NCI-H2227 (cell line): ENCODE measurements at regions not wholly inside any gene's neighbourhood (a gene's known extent, or its start where the extent isn't known, plus 50 kb on each side); places are given as distances from the start of the nearest gene placed in this dataset.

ENCODE experiments used
- DNase-seq: peaks from one replicate; lab custom pipeline; 2025; ENCODE audit not compliant: unreplicated experiment; lab: John Stamatoyannopoulos, UW

- no peak for DNase-seq
These were observed 1387.0 kb upstream of the TENM4 start for GRCh38 chr11:80827781-80828180.

- DNase-seq, result no peak
These were observed 1386.0 kb upstream of the TENM4 start for GRCh38 chr11:80826808-80827207.

GRCh38 chr11:80822308-80822707, 1381.5 kb upstream of the TENM4 start:
- no peak for DNase-seq

- DNase-seq, result no peak
These were observed 1378.4 kb upstream of the TENM4 start for GRCh38 chr11:80819271-80819670.

GRCh38 chr11:80816966-80817365, 1376.1 kb upstream of the TENM4 start:
- no peak for DNase-seq

GRCh38 chr11:80816454-80816847, 1375.6 kb upstream of the TENM4 start:
- no peak for DNase-seq

GRCh38 chr11:80815752-80816453, 1375.1 kb upstream of the TENM4 start:
- no peak for DNase-seq

GRCh38 chr11:80814813-80815212, 1374.0 kb upstream of the TENM4 start:
- no peak for DNase-seq

- no peak for DNase-seq
These were observed 1369.9 kb upstream of the TENM4 start for GRCh38 chr11:80810695-80811094.

- no peak for DNase-seq
These were observed 1357.3 kb upstream of the TENM4 start for GRCh38 chr11:80798174-80798573.

- DNase-seq, result no peak
These were observed 1342.7 kb upstream of the TENM4 start for GRCh38 chr11:80783561-80783960.

GRCh38 chr11:80782135-80782885, 1341.5 kb upstream of the TENM4 start:
- DNase-seq, result no peak

GRCh38 chr11:80779905-80780605, 1339.2 kb upstream of the TENM4 start:
- DNase-seq, result no peak

- DNase-seq, result no peak
These were observed 1338.1 kb upstream of the TENM4 start for GRCh38 chr11:80778941-80779340.

- DNase-seq, result no peak
These were observed 1337.6 kb upstream of the TENM4 start for GRCh38 chr11:80778432-80778831.

- no peak for DNase-seq
These were observed 1333.1 kb upstream of the TENM4 start for GRCh38 chr11:80773919-80774318.

- DNase-seq, result no peak
These were observed 1330.2 kb upstream of the TENM4 start for GRCh38 chr11:80771017-80771416.

GRCh38 chr11:80758787-80759186, 1318.0 kb upstream of the TENM4 start:
- no peak for DNase-seq

- DNase-seq, result no peak
These were observed 1307.5 kb upstream of the TENM4 start for GRCh38 chr11:80748207-80748925.

- DNase-seq, result no peak
These were observed 1305.5 kb upstream of the TENM4 start for GRCh38 chr11:80746300-80746699.

- DNase-seq, result no peak
These were observed 1304.6 kb upstream of the TENM4 start for GRCh38 chr11:80745416-80745815.
